Choroid plexus epithelial cell (primary cell): ENCODE measurements at regions not wholly inside any gene's neighbourhood (a gene's known extent, or its start where the extent isn't known, plus 50 kb on each side); places are given as distances from the start of the nearest gene placed in this dataset.

ENCODE experiments used
- DNase-seq: peaks from one replicate; pipeline ENCODE4 v3.0.0-alpha.2; 2010; ENCODE audit warnings: low read depth
- H3K4me3 ChIP-seq: 2 replicates; pipeline ENCODE4 v1.5.1; 2011; ENCODE audit warnings: low read depth, mild to moderate bottlenecking, control low read depth, low read length, moderate library complexity
- CTCF ChIP-seq: conservative IDR thresholded peaks from 2 replicates; pipeline ENCODE4 v1.5.1; 2011; ENCODE audit warnings: low read depth, mild to moderate bottlenecking, control low read depth, inconsistent platforms, low read length, moderate library complexity

- no peak for TF ChIP-seq CTCF
- H3K4me3 ChIP-seq: no peak overlapping the region
- no peak for DNase-seq
Measured at GRCh38 chr6:113181164-113181563, 676.0 kb upstream of the MARCKS start.

GRCh38 chr6:113182370-113183141 is 674.6 kb upstream of the MARCKS start:
- no peak overlapping the region for H3K4me3 ChIP-seq
- peak; percentile 86 for DNase-seq
- TF ChIP-seq CTCF: no peak

- peak; percentile 38 for TF ChIP-seq CTCF
- H3K4me3 ChIP-seq: no peak overlapping the region
- DNase-seq: peak; percentile 86
Measured at GRCh38 chr6:113184291-113184690, 672.9 kb upstream of the MARCKS start.

- no peak overlapping the region for H3K4me3 ChIP-seq
- no peak for DNase-seq
- no peak for TF ChIP-seq CTCF
Measured at GRCh38 chr6:113184736-113185135, 672.4 kb upstream of the MARCKS start.

- no peak overlapping the region for H3K4me3 ChIP-seq
- DNase-seq: no peak
- no peak for TF ChIP-seq CTCF
Measured at GRCh38 chr6:113185299-113185698, 671.8 kb upstream of the MARCKS start.

GRCh38 chr6:113187661-113188060 is 669.5 kb upstream of the MARCKS start:
- no peak for DNase-seq
- TF ChIP-seq CTCF: no peak

GRCh38 chr6:113188962-113189361 is 668.2 kb upstream of the MARCKS start:
- TF ChIP-seq CTCF: no peak
- no peak overlapping the region for H3K4me3 ChIP-seq
- no peak for DNase-seq

More at GRCh38 chr6:113187661-113188060, 669.5 kb upstream of the MARCKS start:
- no peak overlapping the region for H3K4me3 ChIP-seq
